ENCODE measurements at regions not wholly inside any gene's neighbourhood (a gene's known extent, or its start where the extent isn't known, plus 50 kb on each side); places are given as distances from the start of the nearest gene placed in this dataset.
A peak's percentile ranks its signal among the peaks of the same experiment; 100 is the strongest.

DNA sequence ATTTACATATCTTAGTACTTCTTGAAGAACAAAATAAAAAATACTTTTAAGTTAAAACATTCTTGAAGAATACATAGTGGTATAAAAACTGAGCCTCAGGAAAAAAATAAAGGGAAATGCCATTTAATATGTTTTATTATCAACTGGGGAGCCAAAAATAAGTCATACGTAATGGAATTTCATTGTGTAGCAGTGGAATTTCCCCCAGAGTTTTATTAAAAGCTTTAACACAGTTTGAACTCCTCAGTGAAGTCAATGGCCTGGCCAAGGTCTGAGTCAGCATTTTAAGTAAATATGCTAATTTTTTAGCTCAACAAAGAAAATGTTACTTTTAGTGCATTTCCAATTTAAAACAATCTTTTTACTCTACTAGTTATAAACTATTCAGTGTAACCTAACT lies 350.1 kb upstream of the ATP2B1 start:
- no peak overlapping the region for H2AFZ ChIP-seq (ENCODE audit: low read depth, low read length)
- TF ChIP-seq EZH2 (IDR thresholded peaks at IDR 0.05; ENCODE audit: borderline replicate concordance, low read depth, low read length, severe bottlenecking) (no peak), MYC (IDR thresholded peaks at IDR 0.05; ENCODE audit: low read depth, low read length) (no peak), POLR2AphosphoS5 (IDR thresholded peaks at IDR 0.05; ENCODE audit: insufficient read depth, low read depth, low read length) (no peak), JUN (IDR thresholded peaks at IDR 0.05; ENCODE audit: borderline replicate concordance, insufficient read depth, insufficient read length, low read depth) (peak; percentile 62)
- no TSS peak for BruUV-seq (replicated peaks)
- H3K9me3 ChIP-seq (replicated peaks; ENCODE audit: control insufficient read depth, insufficient read depth, low read length), result no peaks in the 10 kb centered on the region
- H3K9me1 ChIP-seq (replicated peaks; ENCODE audit: control insufficient read depth, extremely low read depth, insufficient read depth, low read length), result no peaks in the 10 kb centered on the region
- ChIA-PET POLR2A (no interaction called here), CTCF (interaction anchor here (0.6 to 2.1 kb wide), 4 partner anchors 8 to 516 kb away, joined by 3 to 8 read pairs (median 4); no protein-coding TSS in a partner anchor)
- no peaks in the 10 kb centered on the region for H4K20me1 ChIP-seq (replicated peaks; ENCODE audit: control insufficient read depth, extremely low read depth, insufficient read depth, low read length)
- dilution Hi-C loops (cut with MboI; ENCODE audit: extremely low pct_ligation_motif_present, low sequenced_read_pairs), result no loop called here
- H3K9ac ChIP-seq (replicated peaks; ENCODE audit: extremely low read depth, insufficient read depth, low read length), result no peak overlapping the region
- intact Hi-C loops (cut with micrococcal nuclease), result loop anchor here (5.0 kb wide), 1 partner anchor 269 kb away; no protein-coding TSS in a partner anchor
- FAIRE-seq, result peak; percentile 75
- H3K27me3 ChIP-seq (ENCODE audit: control insufficient read depth in 2 of 2, insufficient read depth in 2 of 2, low read length in 2 of 2), result no peaks in the 10 kb centered on the region
- H3K4me1 ChIP-seq (ENCODE audit: control insufficient read depth, extremely low read depth, insufficient read depth, low read length), result peaks cover 8% of the 10 kb centered on the region
- H3K4me2 ChIP-seq (ENCODE audit: insufficient read depth, low read length), result peak overlapping the region; percentile 50
- H3K4me3 ChIP-seq (replicated peaks in 1 of 3; ENCODE audit: insufficient read depth in 1 of 3, low read depth in 1 of 3, low read length in 3 of 3), result no peak overlapping the region
- peak overlapping the region; percentile 12 for H3K27ac ChIP-seq (ENCODE audit: insufficient read depth, low read depth, low read length)
- DNase-seq (ENCODE audit: low read depth, low spot score), result peak; percentile 90
- H3K79me2 ChIP-seq (ENCODE audit: control insufficient read depth, insufficient read depth, low read length), result no peaks in the 10 kb centered on the region
- H3K36me3 ChIP-seq (ENCODE audit: control insufficient read depth in 2 of 2, extremely low read depth in 1 of 2, insufficient read depth in 2 of 2, low read length in 2 of 2), result no peaks in the 10 kb centered on the region

DNA sequence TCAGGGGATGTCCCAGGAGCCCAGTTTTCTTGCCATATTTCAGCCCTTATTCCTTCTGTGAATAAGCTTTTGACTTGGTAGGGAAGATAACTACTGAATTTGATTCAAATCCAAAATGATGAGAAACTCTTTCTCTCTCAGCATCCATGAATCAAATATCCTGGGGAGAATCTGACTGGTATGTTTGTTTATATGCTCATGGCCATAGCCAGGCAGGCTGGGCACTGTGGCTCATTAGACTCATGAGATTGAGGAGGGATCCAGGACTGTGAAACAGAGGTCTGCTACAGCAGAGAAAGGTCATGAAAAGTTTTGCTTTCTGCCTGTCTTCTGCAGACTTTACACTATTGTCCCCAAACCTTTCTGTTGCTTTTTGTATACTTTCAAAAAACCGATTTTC lies 346.4 kb upstream of the ATP2B1 start:
- intact Hi-C loops (cut with micrococcal nuclease) (loop anchor here (5.0 kb wide), 1 partner anchor 272 kb away; no protein-coding TSS in a partner anchor), dilution Hi-C loops (cut with MboI; ENCODE audit: extremely low pct_ligation_motif_present, low sequenced_read_pairs) (no loop called here)
- Histone ChIP-seq H3K4me1 (ENCODE audit: control insufficient read depth, extremely low read depth, insufficient read depth, low read length) (peaks cover 8% of the 10 kb centered on the region), H3K9me1 (replicated peaks; ENCODE audit: control insufficient read depth, extremely low read depth, insufficient read depth, low read length) (no peaks in the 10 kb centered on the region), H2AFZ (ENCODE audit: low read depth, low read length) (no peak overlapping the region), H3K4me3 (replicated peaks in 1 of 3; ENCODE audit: insufficient read depth in 1 of 3, low read depth in 1 of 3, low read length in 3 of 3) (no peak overlapping the region), H3K79me2 (ENCODE audit: control insufficient read depth, insufficient read depth, low read length) (no peaks in the 10 kb centered on the region), H3K36me3 (ENCODE audit: control insufficient read depth in 2 of 2, extremely low read depth in 1 of 2, insufficient read depth in 2 of 2, low read length in 2 of 2) (no peaks in the 10 kb centered on the region), H3K9ac (replicated peaks; ENCODE audit: extremely low read depth, insufficient read depth, low read length) (no peak overlapping the region), H3K27me3 (ENCODE audit: control insufficient read depth in 2 of 2, insufficient read depth in 2 of 2, low read length in 2 of 2) (no peaks in the 10 kb centered on the region), H3K27ac (ENCODE audit: insufficient read depth, low read depth, low read length) (no peak overlapping the region), H3K9me3 (replicated peaks; ENCODE audit: control insufficient read depth, insufficient read depth, low read length) (no peaks in the 10 kb centered on the region), H3K4me2 (ENCODE audit: insufficient read depth, low read length) (no peak overlapping the region), H4K20me1 (replicated peaks; ENCODE audit: control insufficient read depth, extremely low read depth, insufficient read depth, low read length) (no peaks in the 10 kb centered on the region)
- TF ChIP-seq POLR2A (IDR thresholded peaks at IDR 0.05; ENCODE audit: low read depth, low read length) (no peak), CTCF (IDR thresholded peaks at IDR 0.05; ENCODE audit: extremely low read depth in 1 of 2, insufficient read depth in 1 of 2, low read depth in 1 of 2, low read length in 2 of 2) (no peak), MYC (IDR thresholded peaks at IDR 0.05; ENCODE audit: low read depth, low read length) (no peak), GATA2 (IDR thresholded peaks at IDR 0.05; ENCODE audit: insufficient read depth, insufficient read length, low read depth, low read length) (no peak), EZH2 (IDR thresholded peaks at IDR 0.05; ENCODE audit: borderline replicate concordance, low read depth, low read length, severe bottlenecking) (no peak), FOS (IDR thresholded peaks at IDR 0.05; ENCODE audit: borderline replicate concordance, insufficient read depth, low read length) (no peak), JUN (IDR thresholded peaks at IDR 0.05; ENCODE audit: borderline replicate concordance, insufficient read depth, insufficient read length, low read depth) (no peak), POLR2AphosphoS5 (IDR thresholded peaks at IDR 0.05; ENCODE audit: insufficient read depth, low read depth, low read length) (no peak)
- TF ChIP-seq, protein P1, sequence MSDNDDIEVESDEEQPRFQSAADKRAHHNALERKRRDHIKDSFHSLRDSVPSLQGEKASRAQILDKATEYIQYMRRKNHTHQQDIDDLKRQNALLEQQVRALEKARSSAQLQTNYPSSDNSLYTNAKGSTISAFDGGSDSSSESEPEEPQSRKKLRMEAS (IDR thresholded peaks at IDR 0.05; ENCODE audit: insufficient read depth, insufficient read length), result no peak
- BruUV-seq (replicated peaks), result no TSS peak
- ChIA-PET POLR2A (interaction anchor here (0.6 kb wide), 1 partner anchor 34 kb away, joined by 3 read pairs; no protein-coding TSS in a partner anchor), CTCF (no interaction called here)
- DNase-seq (ENCODE audit: low read depth, low spot score) (no peak), FAIRE-seq (no peak)
